ENCODE measurements at regions not wholly inside any gene's neighbourhood (a gene's known extent, or its start where the extent isn't known, plus 50 kb on each side); places are given as distances from the start of the nearest gene placed in this dataset.

- H3K4me3 ChIP-seq, result no peak overlapping the region
- TF ChIP-seq EP300 (IDR thresholded peaks at IDR 0.05), result no peak
- no peak for TF ChIP-seq POLR2A (IDR thresholded peaks at IDR 0.05)
- TF ChIP-seq POLR2AphosphoS5 (IDR thresholded peaks at IDR 0.05), result no peak
- TF ChIP-seq, protein P1, sequence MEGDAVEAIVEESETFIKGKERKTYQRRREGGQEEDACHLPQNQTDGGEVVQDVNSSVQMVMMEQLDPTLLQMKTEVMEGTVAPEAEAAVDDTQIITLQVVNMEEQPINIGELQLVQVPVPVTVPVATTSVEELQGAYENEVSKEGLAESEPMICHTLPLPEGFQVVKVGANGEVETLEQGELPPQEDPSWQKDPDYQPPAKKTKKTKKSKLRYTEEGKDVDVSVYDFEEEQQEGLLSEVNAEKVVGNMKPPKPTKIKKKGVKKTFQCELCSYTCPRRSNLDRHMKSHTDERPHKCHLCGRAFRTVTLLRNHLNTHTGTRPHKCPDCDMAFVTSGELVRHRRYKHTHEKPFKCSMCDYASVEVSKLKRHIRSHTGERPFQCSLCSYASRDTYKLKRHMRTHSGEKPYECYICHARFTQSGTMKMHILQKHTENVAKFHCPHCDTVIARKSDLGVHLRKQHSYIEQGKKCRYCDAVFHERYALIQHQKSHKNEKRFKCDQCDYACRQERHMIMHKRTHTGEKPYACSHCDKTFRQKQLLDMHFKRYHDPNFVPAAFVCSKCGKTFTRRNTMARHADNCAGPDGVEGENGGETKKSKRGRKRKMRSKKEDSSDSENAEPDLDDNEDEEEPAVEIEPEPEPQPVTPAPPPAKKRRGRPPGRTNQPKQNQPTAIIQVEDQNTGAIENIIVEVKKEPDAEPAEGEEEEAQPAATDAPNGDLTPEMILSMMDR (IDR thresholded peaks at IDR 0.05), result no peak
- WGBS, result 89% methylated on average over 14 of the region's 14 CpGs
- no peak overlapping the region for H3K27ac ChIP-seq
- H3K27me3 ChIP-seq, result no peaks in the 10 kb centered on the region
- H3K4me1 ChIP-seq, result no peaks in the 10 kb centered on the region
- DNase-seq (ENCODE audit: low spot score in 2 of 2), result no peak
- H3K9me3 ChIP-seq, result no peaks in the 10 kb centered on the region
- no peaks in the 10 kb centered on the region for H3K36me3 ChIP-seq
Measured at GRCh38 chr14:98623788-98624415, 648.1 kb downstream of the BCL11B start.

- TF ChIP-seq EP300 (IDR thresholded peaks at IDR 0.05), result no peak
- TF ChIP-seq, protein P1 (IDR thresholded peaks at IDR 0.05), result no peak
- no peak for TF ChIP-seq POLR2AphosphoS5 (IDR thresholded peaks at IDR 0.05)
- TF ChIP-seq POLR2A (IDR thresholded peaks at IDR 0.05), result no peak
- no peaks in the 10 kb centered on the region for H3K4me1 ChIP-seq
- no peaks in the 10 kb centered on the region for H3K9me3 ChIP-seq
- H3K36me3 ChIP-seq, result no peaks in the 10 kb centered on the region
- H3K4me3 ChIP-seq, result no peak overlapping the region
- 72% methylated on average over 5 of the region's 5 CpGs for WGBS
- H3K27me3 ChIP-seq, result no peaks in the 10 kb centered on the region
- no peak for DNase-seq (ENCODE audit: low spot score in 2 of 2)
- no peak overlapping the region for H3K27ac ChIP-seq
Measured at GRCh38 chr14:98633380-98633779, 638.6 kb downstream of the BCL11B start.

GRCh38 chr14:98634043-98634820 is 637.8 kb downstream of the BCL11B start:
- 75% methylated on average over 6 of the region's 6 CpGs for WGBS
- Histone ChIP-seq H3K9me3 (no peaks in the 10 kb centered on the region), H3K4me3 (no peak overlapping the region), H3K4me1 (no peaks in the 10 kb centered on the region), H3K27ac (no peak overlapping the region), H3K27me3 (no peaks in the 10 kb centered on the region), H3K36me3 (no peaks in the 10 kb centered on the region)
- DNase-seq (ENCODE audit: low spot score in 2 of 2), result no peak
- TF ChIP-seq, protein P1 (IDR thresholded peaks at IDR 0.05), result no peak
- TF ChIP-seq EP300 (IDR thresholded peaks at IDR 0.05), result no peak
- TF ChIP-seq POLR2A (IDR thresholded peaks at IDR 0.05), result no peak
- no peak for TF ChIP-seq POLR2AphosphoS5 (IDR thresholded peaks at IDR 0.05)

GRCh38 chr14:98638366-98638765 is 633.6 kb downstream of the BCL11B start:
- H3K27ac ChIP-seq, result no peak overlapping the region
- no peaks in the 10 kb centered on the region for H3K9me3 ChIP-seq
- no peak for TF ChIP-seq EP300 (IDR thresholded peaks at IDR 0.05)
- TF ChIP-seq POLR2A (IDR thresholded peaks at IDR 0.05), result no peak
- TF ChIP-seq POLR2AphosphoS5 (IDR thresholded peaks at IDR 0.05), result no peak
- TF ChIP-seq, protein P1 (IDR thresholded peaks at IDR 0.05), result no peak
- H3K36me3 ChIP-seq, result no peaks in the 10 kb centered on the region
- H3K27me3 ChIP-seq, result no peaks in the 10 kb centered on the region
- no peaks in the 10 kb centered on the region for H3K4me1 ChIP-seq
- DNase-seq (ENCODE audit: low spot score in 2 of 2), result no peak
- H3K4me3 ChIP-seq, result no peak overlapping the region
- WGBS, result 86% methylated on average over 3 of the region's 3 CpGs

DNA sequence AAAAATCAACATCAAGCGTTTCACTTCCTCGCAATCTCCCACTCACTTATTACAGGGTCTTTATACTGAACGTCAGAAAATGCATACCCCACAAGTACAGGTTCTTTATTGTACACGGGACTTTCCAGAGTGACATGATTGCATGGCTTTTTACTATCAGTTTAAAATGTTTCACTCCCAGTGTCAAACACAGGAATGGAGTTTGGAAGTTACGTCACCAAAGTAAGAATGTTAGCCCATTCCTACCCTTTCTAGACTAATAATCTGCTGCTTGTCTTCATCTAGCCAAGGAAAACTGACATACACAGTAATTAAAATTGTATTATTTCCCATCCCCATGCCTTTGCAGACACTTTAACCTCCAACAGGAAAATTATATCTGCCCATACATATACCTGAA is 624.2 kb downstream of the BCL11B start:
- TF ChIP-seq POLR2AphosphoS5 (IDR thresholded peaks at IDR 0.05) (no peak), EP300 (IDR thresholded peaks at IDR 0.05) (no peak), POLR2A (IDR thresholded peaks at IDR 0.05) (no peak)
- TF ChIP-seq, protein P1 (IDR thresholded peaks at IDR 0.05), result no peak
- H3K9me3 ChIP-seq, result no peaks in the 10 kb centered on the region
- no peaks in the 10 kb centered on the region for H3K36me3 ChIP-seq
- WGBS, result 78% methylated on average over 5 of the region's 5 CpGs
- no peaks in the 10 kb centered on the region for H3K4me1 ChIP-seq
- no peak for DNase-seq (ENCODE audit: low spot score in 2 of 2)
- no peaks in the 10 kb centered on the region for H3K27me3 ChIP-seq
- H3K4me3 ChIP-seq, result no peak overlapping the region
- H3K27ac ChIP-seq, result no peak overlapping the region

Measured in suprapubic skin (tissue), 4 donors.